Astrocyte of the cerebellum (primary cell): ENCODE measurements at regions not wholly inside any gene's neighbourhood (a gene's known extent, or its start where the extent isn't known, plus 50 kb on each side); places are given as distances from the start of the nearest gene placed in this dataset.
A peak's percentile ranks its signal among the peaks of the same experiment; 100 is the strongest.

Experiments used
- DNase-seq: peaks from one replicate; pipeline ENCODE4 v3.0.0-alpha.2; 2011; ENCODE audit warnings: low read depth
- H3K4me3 ChIP-seq: 2 replicates; pipeline ENCODE4 v1.5.1; 2011; ENCODE audit warnings: mild to moderate bottlenecking, low read depth, low read length, moderate library complexity
- CTCF ChIP-seq: IDR thresholded peaks from 2 replicates; pipeline ENCODE4 v1.5.1; 2012; ENCODE audit warnings: low read length, low read depth, moderate library complexity, mild to moderate bottlenecking; ENCODE audit errors: missing control alignments
- in situ Hi-C: cut with HindIII; loops from 2 replicates; pipeline ENCODE4 v1.10.0; 2017; ENCODE audit warnings: low sequenced_read_pairs

GRCh38 chrX:122666601-122667000 lies 517.5 kb upstream of the GRIA3 start:
- H3K4me3 ChIP-seq = no peak overlapping the region
- in situ Hi-C loops = no loop called here
- DNase-seq = no peak
- no peak for TF ChIP-seq CTCF

DNA sequence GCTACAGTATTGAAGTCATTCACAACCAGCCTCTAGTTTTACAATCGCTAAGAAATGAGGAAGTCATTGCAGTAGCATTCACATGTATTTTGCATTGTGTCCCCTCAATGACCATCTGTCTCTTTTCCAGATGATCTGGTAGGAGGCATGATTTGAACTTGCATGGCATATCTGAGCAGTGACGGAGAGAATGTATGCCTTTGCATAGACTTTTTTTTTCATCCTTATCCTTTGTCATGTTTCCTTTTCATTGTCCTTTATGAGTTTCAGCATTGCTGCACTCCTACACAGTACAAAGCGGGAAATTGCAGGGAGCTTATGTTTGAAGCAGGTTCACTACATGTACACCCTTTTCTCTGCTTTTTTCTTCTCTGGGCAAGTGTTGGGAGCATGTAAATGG lies 516.4 kb upstream of the GRIA3 start:
- H3K4me3 ChIP-seq = no peak overlapping the region
- TF ChIP-seq CTCF = no peak
- in situ Hi-C loops = no loop called here
- no peak for DNase-seq

DNA sequence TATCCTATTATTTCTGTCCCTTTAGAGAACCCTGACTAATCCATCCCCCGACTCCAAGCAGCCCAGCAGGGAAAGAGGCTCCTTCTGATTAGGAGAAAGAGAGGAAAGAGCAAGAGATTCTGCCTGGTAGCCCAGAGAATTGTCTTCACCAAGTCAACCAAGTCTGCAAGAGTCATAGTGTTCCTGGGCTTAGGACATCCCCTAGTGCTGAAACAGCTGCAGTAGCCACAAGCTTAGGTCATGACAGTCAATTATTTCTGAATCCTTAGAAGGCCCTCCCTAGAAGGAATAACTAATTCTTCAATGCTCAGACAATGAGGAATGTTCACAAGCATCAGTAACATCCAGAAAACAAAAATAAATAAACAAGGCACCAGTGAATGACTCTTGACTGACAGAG lies 480.3 kb upstream of the GRIA3 start:
- no peak for DNase-seq
- in situ Hi-C loops = no loop called here
- H3K4me3 ChIP-seq = no peak overlapping the region
- TF ChIP-seq CTCF = no peak

- DNase-seq = no peak
- TF ChIP-seq CTCF = no peak
- H3K4me3 ChIP-seq = no peak overlapping the region
- in situ Hi-C loops = no loop called here
These were observed 444.3 kb upstream of the GRIA3 start for GRCh38 chrX:122739770-122740169.

DNA sequence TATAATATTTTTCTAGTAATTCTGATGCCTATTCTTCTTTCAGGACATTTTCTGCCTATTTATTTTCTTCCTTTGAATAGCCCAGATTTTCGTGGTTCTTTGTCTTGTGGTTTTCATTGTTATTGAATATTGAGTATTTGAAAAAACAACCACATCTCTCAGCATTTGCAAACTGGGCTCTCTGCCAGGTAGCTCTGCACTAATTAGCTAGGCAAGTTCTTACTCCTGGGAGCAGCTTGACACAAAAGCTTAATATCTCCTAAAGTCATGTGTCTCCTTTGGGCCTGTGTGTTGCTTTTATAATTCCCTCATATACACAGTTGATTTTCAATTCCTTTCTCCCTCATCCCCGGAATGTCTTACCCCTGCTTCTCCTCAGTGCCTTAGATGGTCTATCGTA lies 413.5 kb upstream of the GRIA3 start:
- in situ Hi-C loops = no loop called here
- no peak for TF ChIP-seq CTCF
- DNase-seq = peak; percentile 36
- H3K4me3 ChIP-seq = no peak overlapping the region

- H3K4me3 ChIP-seq = no peak overlapping the region
- in situ Hi-C loops = no loop called here
- no peak for DNase-seq
- TF ChIP-seq CTCF = no peak
These were observed 412.1 kb upstream of the GRIA3 start for GRCh38 chrX:122771933-122772332.

DNA sequence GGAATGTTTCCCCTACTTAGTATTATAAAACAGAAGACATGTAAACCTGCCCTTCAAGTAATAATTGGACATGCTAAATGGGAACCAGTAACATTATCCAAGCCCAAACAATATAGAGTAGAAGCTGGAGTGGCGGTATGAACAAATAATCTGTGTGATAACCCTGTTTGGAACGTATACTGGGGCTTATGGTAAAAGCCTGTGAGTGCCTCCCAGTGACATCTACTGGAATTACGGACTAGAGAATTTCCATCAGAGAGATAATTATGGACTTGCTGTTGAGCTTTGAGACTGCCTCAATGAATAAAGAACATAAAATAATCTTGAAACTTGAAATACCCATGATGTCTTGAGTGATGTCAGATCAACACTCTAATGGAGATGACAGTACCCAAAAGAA lies 406.3 kb upstream of the GRIA3 start:
- TF ChIP-seq CTCF = no peak
- no peak for DNase-seq
- in situ Hi-C loops = no loop called here
- no peak overlapping the region for H3K4me3 ChIP-seq
